ENCODE measurements at regions not wholly inside any gene's neighbourhood (a gene's known extent, or its start where the extent isn't known, plus 50 kb on each side); places are given as distances from the start of the nearest gene placed in this dataset.

GRCh38 chr2:117693651-117694050 is 120.8 kb upstream of the DDX18 start:
- no peak for DNase-seq (ENCODE audit: low read depth in 3 of 3, low spot score in 2 of 3)

DNA sequence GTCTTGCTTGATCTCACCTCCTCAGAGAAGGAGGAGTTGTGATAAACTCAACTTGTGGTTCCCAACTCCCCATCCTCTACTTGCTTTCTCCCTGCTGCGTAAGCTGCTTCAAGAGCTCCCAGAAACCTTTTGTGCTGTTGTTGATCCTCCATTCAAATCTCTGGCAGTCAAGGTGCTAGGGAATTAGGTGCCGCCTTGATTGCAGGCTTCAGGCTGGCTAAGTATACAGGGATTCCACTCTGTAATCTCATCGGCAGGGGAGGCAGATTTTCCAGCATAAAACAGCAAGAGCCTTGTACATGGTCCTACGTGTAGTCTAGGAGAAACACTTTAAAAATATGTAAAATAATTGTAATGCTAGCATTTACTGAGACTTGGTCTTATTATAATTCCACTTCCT is 116.2 kb upstream of the DDX18 start:
- no peak for DNase-seq (ENCODE audit: low read depth in 3 of 3, low spot score in 2 of 3)

- DNase-seq (ENCODE audit: low read depth in 3 of 3, low spot score in 2 of 3) = no peak
Observed at GRCh38 chr2:117698819-117699218, 115.7 kb upstream of the DDX18 start.

DNA sequence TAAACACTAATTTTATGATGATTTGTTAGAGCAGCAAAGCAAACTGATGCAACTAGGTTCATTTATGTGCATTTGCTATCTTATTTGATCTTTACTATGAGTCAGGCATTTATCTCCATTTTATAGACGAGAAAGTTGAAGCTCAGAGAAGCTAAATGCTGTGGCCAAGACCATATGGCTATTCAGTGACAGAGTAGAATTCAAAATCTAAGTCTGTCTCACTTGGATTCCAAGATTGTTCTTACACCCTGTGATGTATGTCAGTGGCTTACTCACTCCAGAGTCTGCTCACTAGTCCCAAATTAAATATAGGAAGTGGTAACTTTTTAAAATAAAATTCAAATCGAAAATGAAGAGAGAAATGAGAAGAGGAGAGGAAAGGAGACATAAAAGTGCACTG is 114.0 kb upstream of the DDX18 start:
- no peak for DNase-seq (ENCODE audit: low read depth in 3 of 3, low spot score in 2 of 3)

DNA sequence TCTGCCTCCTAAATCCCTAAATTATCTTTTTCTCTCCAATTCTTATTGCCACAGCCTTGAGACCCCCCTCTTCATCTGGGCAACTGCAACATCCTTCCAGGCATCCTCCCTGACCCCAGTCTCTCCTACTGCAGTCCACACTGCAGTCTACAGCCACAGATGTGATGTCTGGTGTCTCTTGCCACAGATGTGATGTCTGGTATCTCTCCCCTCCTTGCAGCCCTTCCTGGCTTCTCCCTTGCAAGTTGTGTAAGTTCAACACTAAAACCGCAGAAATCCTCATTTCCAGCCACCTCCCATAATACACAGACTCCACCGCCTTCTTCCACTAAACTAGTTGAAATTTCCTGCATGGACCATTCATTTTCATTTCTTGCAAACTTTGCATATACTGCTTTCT is 113.1 kb upstream of the DDX18 start:
- no peak for DNase-seq (ENCODE audit: low read depth in 3 of 3, low spot score in 2 of 3)

DNA sequence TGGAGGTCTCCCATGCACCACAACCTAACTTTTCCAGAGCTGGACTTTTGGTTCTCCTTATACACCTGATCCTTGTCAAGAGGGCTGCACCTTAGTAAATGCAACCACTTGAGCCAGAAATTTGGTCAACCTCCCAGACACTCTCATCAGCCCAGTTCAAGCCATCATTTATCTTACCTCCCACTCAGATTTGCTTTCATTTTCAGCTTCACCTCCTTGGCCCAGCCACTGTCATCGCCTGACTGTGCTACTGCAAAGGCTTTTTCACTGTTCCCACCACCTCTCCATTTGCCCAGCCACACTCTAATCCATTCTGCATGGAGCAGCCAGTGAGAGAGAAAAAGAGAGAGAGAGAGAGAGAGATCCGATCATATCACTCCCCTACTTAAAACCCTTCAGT is 112.4 kb upstream of the DDX18 start:
- DNase-seq (ENCODE audit: low read depth in 3 of 3, low spot score in 2 of 3) = no peak

DNA sequence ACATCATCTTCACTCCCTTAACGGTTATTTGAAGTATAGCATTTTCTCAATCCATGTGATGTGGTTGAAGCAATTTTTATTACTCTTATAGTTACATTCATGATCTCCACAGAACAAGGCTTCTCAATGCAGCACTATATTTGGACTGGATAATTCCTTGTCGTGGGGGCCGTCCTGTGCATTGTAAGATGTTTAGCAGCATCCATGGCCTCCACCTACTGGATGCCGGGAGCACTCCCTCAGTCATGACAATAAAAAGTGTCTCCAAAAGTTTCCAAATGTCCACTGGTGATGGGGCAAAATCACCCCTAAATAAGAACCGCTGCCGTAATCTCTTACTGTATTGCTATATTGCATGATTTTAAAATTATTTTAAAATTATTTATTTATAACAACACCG is 110.6 kb upstream of the DDX18 start:
- no peak for DNase-seq (ENCODE audit: low read depth in 3 of 3, low spot score in 2 of 3)

- no peak for DNase-seq (ENCODE audit: low read depth in 3 of 3, low spot score in 2 of 3)
Observed at GRCh38 chr2:117704818-117705217, 109.7 kb upstream of the DDX18 start.

DNA sequence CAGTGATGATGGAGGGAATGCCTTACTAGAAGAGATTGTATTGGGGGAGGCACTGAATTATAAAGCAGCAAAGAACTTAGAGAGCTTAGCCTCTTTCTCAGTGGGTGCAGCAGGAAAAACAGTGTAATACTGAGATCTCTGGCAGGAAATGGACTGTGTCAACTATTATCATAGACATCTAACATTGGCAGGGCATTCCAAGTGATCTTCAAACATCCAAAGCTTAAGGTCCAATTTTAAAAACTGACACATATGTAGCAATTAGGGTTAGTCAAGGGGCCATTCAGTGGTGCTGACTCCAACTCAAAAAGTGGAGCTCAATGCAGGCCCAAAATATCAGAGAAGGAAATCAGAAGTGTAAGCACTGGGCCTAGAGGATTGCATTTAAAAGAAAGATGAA is 106.6 kb upstream of the DDX18 start:
- no peak for DNase-seq (ENCODE audit: low read depth in 3 of 3, low spot score in 2 of 3)

DNA sequence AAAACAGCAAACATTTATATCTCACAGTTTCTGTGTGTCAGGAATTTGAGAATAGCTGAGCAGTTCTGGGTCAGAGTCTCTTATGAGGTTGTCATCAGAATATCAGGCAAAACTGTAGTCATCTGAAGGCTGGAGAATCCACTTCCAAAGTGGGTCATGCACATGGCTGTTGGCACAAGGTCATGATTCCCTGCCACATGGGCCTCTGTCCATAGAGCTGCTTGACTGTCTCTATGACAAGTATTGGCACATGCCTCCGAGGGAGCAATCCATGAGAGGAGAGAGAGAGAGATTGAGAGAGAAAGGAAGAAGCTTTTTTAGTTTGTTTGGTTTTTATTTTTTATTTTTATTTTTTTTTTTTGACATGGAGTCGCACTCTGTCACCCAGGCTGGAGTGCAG is 101.8 kb upstream of the DDX18 start:
- no peak for DNase-seq (ENCODE audit: low read depth in 3 of 3, low spot score in 2 of 3)

DNA sequence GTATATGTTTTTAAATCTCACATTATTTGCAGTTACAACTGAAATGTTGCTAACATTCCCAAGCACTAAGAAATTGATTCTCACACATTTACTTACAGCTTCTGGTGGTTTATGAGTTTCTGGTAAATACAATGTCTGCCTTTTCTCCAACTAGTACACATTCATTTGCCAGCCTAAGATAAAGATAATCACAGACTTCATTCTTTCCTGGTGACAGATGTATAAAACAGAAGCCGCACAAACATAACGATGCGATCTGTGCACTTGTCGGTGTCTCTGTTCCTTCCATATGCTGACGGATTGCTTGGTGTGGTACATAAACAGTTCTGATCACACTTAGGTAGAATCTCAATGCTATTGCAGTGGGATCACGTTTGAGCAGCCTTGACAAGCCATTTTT is 100.4 kb upstream of the DDX18 start:
- DNase-seq (ENCODE audit: low read depth in 3 of 3, low spot score in 2 of 3) = no peak

DNA sequence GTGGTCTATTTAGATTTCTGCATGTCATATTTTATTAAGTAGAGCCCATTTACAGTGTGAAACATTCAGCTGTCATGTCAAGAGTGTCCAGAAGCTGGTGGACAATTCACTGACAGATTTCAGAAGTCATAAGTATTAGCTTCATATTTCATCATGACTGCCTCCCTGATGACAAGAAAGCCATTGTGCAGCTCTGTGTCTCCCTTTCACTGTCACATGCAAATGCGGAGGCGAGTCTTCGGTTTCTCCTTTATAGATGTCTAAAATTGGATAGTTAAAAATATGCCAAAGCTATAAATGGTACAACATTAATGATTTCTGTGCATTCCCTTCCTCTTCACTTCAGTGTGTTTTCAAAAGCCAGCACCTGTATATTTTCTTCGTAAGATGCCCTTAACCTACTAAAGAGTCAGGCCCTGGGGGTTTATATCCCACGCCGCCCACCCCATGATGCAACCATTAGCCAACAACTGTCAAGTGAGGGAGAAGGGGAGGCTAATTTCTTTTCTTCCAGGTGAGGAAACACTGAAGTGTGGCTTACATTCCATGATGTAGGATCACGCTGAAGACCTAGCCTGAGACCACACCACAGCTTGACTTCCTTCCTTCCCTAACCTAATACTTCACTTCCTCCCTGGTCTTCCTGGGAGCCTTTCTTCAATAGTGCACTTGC is 99.6 kb upstream of the DDX18 start:
- no peak for DNase-seq (ENCODE audit: low read depth in 3 of 3, low spot score in 2 of 3)

- DNase-seq (ENCODE audit: low read depth in 3 of 3, low spot score in 2 of 3) = no peak
Observed at GRCh38 chr2:117716505-117716904, 98.0 kb upstream of the DDX18 start.

DNA sequence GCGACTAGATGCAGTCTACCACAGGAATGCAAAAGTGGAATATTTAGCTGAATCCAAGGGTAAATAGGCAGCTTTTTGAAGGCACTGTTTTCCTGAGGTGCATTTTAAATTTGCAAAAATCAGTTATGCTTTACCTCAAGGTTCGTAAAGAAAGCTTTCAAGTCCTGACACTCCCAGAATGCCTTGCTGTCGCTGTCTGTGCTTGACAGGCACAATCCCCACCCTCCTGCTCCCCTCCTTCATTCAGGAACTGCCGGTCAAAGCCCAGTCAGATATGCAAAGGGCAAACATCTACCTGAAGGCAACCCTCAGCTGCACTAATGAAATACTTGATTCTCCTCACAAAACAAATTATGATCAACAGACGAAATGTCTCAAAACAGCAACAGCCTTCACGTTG is 97.4 kb upstream of the DDX18 start:
- no peak for DNase-seq (ENCODE audit: low read depth in 3 of 3, low spot score in 2 of 3)

- DNase-seq (ENCODE audit: low read depth in 3 of 3, low spot score in 2 of 3) = no peak
Observed at GRCh38 chr2:117718048-117718447, 96.4 kb upstream of the DDX18 start.

- no peak for DNase-seq (ENCODE audit: low read depth in 3 of 3, low spot score in 2 of 3)
Observed at GRCh38 chr2:117720765-117721164, 93.7 kb upstream of the DDX18 start.

- DNase-seq (ENCODE audit: low read depth in 3 of 3, low spot score in 2 of 3) = no peak
Observed at GRCh38 chr2:117723483-117723882, 91.0 kb upstream of the DDX18 start.

DNA sequence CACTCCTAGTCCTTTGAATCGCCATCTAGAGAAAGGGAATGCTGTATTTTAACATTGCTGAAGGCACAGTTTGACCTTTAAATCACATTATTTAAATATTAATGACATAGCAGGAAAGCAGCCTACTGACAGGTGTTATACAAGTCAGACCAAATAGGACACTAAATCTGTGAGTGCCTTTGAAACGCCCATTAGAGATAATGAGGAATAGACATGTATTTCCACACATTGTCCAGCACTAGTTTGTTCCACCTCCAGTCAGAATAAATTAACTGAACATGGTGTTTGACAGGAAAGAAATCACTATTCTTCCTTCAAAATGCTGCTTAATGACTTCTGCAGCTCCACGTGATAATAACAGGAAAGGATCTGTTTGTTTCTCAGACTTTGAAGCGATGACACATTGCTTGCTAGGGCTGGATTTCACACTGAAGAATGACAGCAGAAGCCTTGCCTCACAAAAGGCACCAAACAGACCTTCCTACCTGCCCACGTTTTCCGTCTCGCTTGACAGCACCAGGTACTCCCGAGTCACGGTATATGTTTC is 90.5 kb upstream of the DDX18 start:
- no peak for DNase-seq (ENCODE audit: low read depth in 3 of 3, low spot score in 2 of 3)

GRCh38 chr2:117726747-117727146 is 87.7 kb upstream of the DDX18 start:
- DNase-seq (ENCODE audit: low read depth in 3 of 3, low spot score in 2 of 3) = no peak

- DNase-seq (ENCODE audit: low read depth in 3 of 3, low spot score in 2 of 3) = no peak
Observed at GRCh38 chr2:117737846-117738245, 76.6 kb upstream of the DDX18 start.

DNA sequence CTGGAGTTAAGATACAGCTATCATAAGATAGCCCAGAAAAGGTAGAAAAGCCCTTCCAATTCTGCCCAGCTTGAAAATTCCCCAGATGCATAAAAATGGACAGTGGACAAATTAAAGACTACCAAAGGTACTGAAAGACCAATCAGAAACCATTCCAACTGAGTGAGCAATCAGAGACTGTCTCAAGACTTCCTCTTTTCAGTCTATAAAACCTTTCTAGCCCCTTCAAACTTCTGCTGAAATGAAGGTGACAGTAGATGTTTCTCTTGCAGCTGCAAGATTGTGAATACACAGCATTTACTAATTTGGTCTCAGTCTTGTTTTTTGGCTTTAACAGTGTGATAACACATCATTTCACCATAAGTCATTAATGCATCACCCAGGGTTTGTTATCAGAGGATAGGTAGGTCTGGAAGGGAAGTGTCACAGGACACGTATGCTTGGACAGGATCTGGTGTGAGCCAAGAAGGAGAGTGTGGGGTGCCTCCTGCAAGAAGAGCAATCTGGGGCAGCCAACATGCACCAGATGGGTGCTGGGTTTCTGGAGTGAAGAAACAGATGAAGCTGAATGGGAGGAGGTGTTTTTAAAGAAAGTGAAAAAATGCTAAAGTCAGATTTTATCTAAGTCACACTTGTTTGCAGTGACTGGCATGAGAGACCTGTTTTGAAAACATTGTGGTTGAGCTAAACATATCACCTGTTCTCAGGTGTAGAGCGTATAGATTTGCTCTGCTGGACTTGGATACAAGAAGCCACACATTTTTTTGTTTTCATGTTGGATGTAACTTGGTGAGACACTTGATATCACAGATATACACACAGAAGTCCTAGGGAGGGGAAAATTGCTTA is 75.3 kb upstream of the DDX18 start:
- no peak for DNase-seq (ENCODE audit: low read depth in 3 of 3, low spot score in 2 of 3)

- no peak for DNase-seq (ENCODE audit: low read depth in 3 of 3, low spot score in 2 of 3)
Observed at GRCh38 chr2:117745537-117745936, 69.0 kb upstream of the DDX18 start.
